ENCODE measurements at regions not wholly inside any gene's neighbourhood (a gene's known extent, or its start where the extent isn't known, plus 50 kb on each side); places are given as distances from the start of the nearest gene placed in this dataset.

- H3K4me3 ChIP-seq (replicated peaks; ENCODE audit: low read depth, low read length) = no peak overlapping the region
- no peak for DNase-seq (ENCODE audit: extremely low read depth, low read depth)
- TF ChIP-seq CTCF (IDR thresholded peaks at IDR 0.05; ENCODE audit: low read depth, low read length, missing control alignments) = no peak
Measured at GRCh38 chr13:22495819-22496218, 685.0 kb upstream of the SGCG start.

- TF ChIP-seq CTCF (IDR thresholded peaks at IDR 0.05; ENCODE audit: low read depth, low read length, missing control alignments) = no peak
- no peak for DNase-seq (ENCODE audit: extremely low read depth, low read depth)
- no peak overlapping the region for H3K4me3 ChIP-seq (replicated peaks; ENCODE audit: low read depth, low read length)
Measured at GRCh38 chr13:22496803-22497508, 683.8 kb upstream of the SGCG start.

GRCh38 chr13:22497991-22498780 is 682.6 kb upstream of the SGCG start:
- DNase-seq (ENCODE audit: extremely low read depth, low read depth) = no peak
- H3K4me3 ChIP-seq (replicated peaks; ENCODE audit: low read depth, low read length) = no peak overlapping the region
- TF ChIP-seq CTCF (IDR thresholded peaks at IDR 0.05; ENCODE audit: low read depth, low read length, missing control alignments) = no peak

- no peak for TF ChIP-seq CTCF (IDR thresholded peaks at IDR 0.05; ENCODE audit: low read depth, low read length, missing control alignments)
- no peak overlapping the region for H3K4me3 ChIP-seq (replicated peaks; ENCODE audit: low read depth, low read length)
- no peak for DNase-seq (ENCODE audit: extremely low read depth, low read depth)
Measured at GRCh38 chr13:22499919-22500318, 680.9 kb upstream of the SGCG start.

- no peak for TF ChIP-seq CTCF (IDR thresholded peaks at IDR 0.05; ENCODE audit: low read depth, low read length, missing control alignments)
- H3K4me3 ChIP-seq (replicated peaks; ENCODE audit: low read depth, low read length) = no peak overlapping the region
- DNase-seq (ENCODE audit: extremely low read depth, low read depth) = no peak
Measured at GRCh38 chr13:22505489-22505888, 675.3 kb upstream of the SGCG start.

- DNase-seq (ENCODE audit: extremely low read depth, low read depth) = no peak
- no peak overlapping the region for H3K4me3 ChIP-seq (replicated peaks; ENCODE audit: low read depth, low read length)
- TF ChIP-seq CTCF (IDR thresholded peaks at IDR 0.05; ENCODE audit: low read depth, low read length, missing control alignments) = no peak
Measured at GRCh38 chr13:22506096-22506691, 674.6 kb upstream of the SGCG start.
